A549 (cell line): ENCODE measurements at regions not wholly inside any gene's neighbourhood (a gene's known extent, or its start where the extent isn't known, plus 50 kb on each side); places are given as distances from the start of the nearest gene placed in this dataset.

Experiments
- ATAC-seq, 2 experiments: fragments of 200-7000 bp in 1 of 2; fragments of >200 bp in 1 of 2; cut with Nextera tagmentation in 1 of 2; cut with Tn5 transposase in 1 of 2; 3 replicates each; pipeline versions ENCODE4 v1.8.0 to v1.9.1; 2018 to 2020; ENCODE audit warnings: mild to moderate bottlenecking in 1 of 2, moderate library complexity in 1 of 2
- CTCF ChIA-PET: fragments of 300-600 bp; sonication (Branson Sonifier 250); formaldehyde crosslinking; extraction: SDS; loops from one replicate; lab custom pipeline; 2021; ENCODE audit warnings: antibody characterized with exemption, inconsistent platforms; lab: Yijun Ruan, JAX
- POLR2A ChIA-PET: fragments of 350-600 bp; formaldehyde crosslinking; extraction: SDS; loops from one replicate; lab custom pipeline; 2021; ENCODE audit warnings: antibody characterized with exemption, inconsistent platforms; lab: Yijun Ruan, JAX
- DNase-seq, 2 experiments: peaks; one replicate each; pipeline versions ENCODE4 v3.0.0 to v3.0.0-alpha.2; 2011 to 2016; ENCODE audit warnings: low read depth in 1 of 2, low spot score in 1 of 2
- FAIRE-seq: peaks from 2 replicates; lab custom pipeline; 2011; peaks lifted over from hg19 to GRCh38; lab: Jason Lieb, UNC
- H3K27ac ChIP-seq, 2 experiments: fragments of >200 bp; sonication (Bioruptor Twin); formaldehyde crosslinking; 3 replicates each; pipeline ENCODE4 v1.5.1; 2016 to 2017
- H3K4me1 ChIP-seq: fragments of >200 bp; sonication (Bioruptor Twin); formaldehyde crosslinking; 3 replicates; pipeline ENCODE4 v1.6.1; 2016
- H3K4me2 ChIP-seq: fragments of >200 bp; sonication (Bioruptor Twin); formaldehyde crosslinking; 3 replicates; pipeline ENCODE4 v1.6.1; 2016
- H3K4me3 ChIP-seq: fragments of >200 bp; sonication (Bioruptor Twin); formaldehyde crosslinking; 3 replicates; pipeline ENCODE4 v1.5.1; 2016
- H3K9me3 ChIP-seq: fragments of >200 bp; sonication (Bioruptor Twin); formaldehyde crosslinking; 3 replicates; pipeline ENCODE4 v1.6.1; 2016
- ATOH8 ChIP-seq: fragments of 250-450 bp; sonication (Bioruptor Pico); IDR thresholded peaks from 2 replicates; pipeline ENCODE4 v1.5.0; 2020; ENCODE audit warnings: low read depth, mild to moderate bottlenecking, moderate library complexity
- CHD2 ChIP-seq: fragments of 150-350 bp; IDR thresholded peaks from 2 replicates; pipeline ENCODE4 v1.6.1; 2014; ENCODE audit warnings: low read length; ENCODE audit not compliant: partially characterized antibody
- EHF ChIP-seq: fragments of 250-450 bp; sonication (Bioruptor Pico); IDR thresholded peaks from 2 replicates; pipeline ENCODE4 v1.5.0; 2020; ENCODE audit warnings: mild to moderate bottlenecking
- EHMT2 ChIP-seq: fragments of 200-600 bp; sonication (generic); IDR thresholded peaks from 2 replicates; pipeline ENCODE4 v1.6.1; 2016; ENCODE audit warnings: antibody characterized with exemption, low read depth, mild to moderate bottlenecking, moderate library complexity
- ESRRA ChIP-seq: fragments of 150-350 bp; IDR thresholded peaks from 2 replicates; pipeline ENCODE4 v1.6.1; 2014; ENCODE audit warnings: mild to moderate bottlenecking, low read length, borderline replicate concordance
- HMGXB4 ChIP-seq: fragments of 250-450 bp; sonication (Bioruptor Pico); IDR thresholded peaks from 2 replicates; pipeline ENCODE4 v1.5.0; 2021; ENCODE audit warnings: mild to moderate bottlenecking, moderate library complexity, borderline replicate concordance
- HOXB13 ChIP-seq: fragments of 250-450 bp; sonication (Bioruptor Pico); IDR thresholded peaks from 2 replicates; pipeline ENCODE4 v1.5.0; 2020; ENCODE audit warnings: low read depth, mild to moderate bottlenecking, moderate library complexity
- JUN ChIP-seq, 2 experiments: fragments of >200 bp; sonication (Bioruptor Twin); formaldehyde crosslinking; IDR thresholded peaks; 2 replicates in 1 of 2; 3 replicates in 1 of 2; pipeline ENCODE4 v1.6.1; 2016 to 2017
- KDM1A ChIP-seq: fragments of 200-600 bp; sonication (generic); IDR thresholded peaks from 2 replicates; pipeline ENCODE4 v1.6.1; 2016; ENCODE audit warnings: low read depth, mild to moderate bottlenecking
- NFE2L2 ChIP-seq: fragments of 150-350 bp; conservative IDR thresholded peaks from 2 replicates; pipeline ENCODE4 v1.6.1; 2014; ENCODE audit warnings: low read length
- NPAS2 ChIP-seq: fragments of 250-450 bp; sonication (Bioruptor Pico); IDR thresholded peaks from 2 replicates; pipeline ENCODE4 v1.8.0; 2022; ENCODE audit warnings: mild to moderate bottlenecking, moderate library complexity, borderline replicate concordance
- POLR2AphosphoS2 ChIP-seq: conservative IDR thresholded peaks from 2 replicates; pipeline ENCODE4 v1.6.1; 2012; ENCODE audit warnings: low read length, improper control_type of control experiment, inconsistent platforms
- RCOR1 ChIP-seq: fragments of 150-350 bp; IDR thresholded peaks from 2 replicates; pipeline ENCODE4 v1.6.1; 2014; ENCODE audit warnings: antibody characterized with exemption, low read length, low read depth
- RFX5 ChIP-seq: fragments of 450-650 bp; IDR thresholded peaks from 2 replicates; pipeline ENCODE4 v1.7.1; 2014; ENCODE audit warnings: antibody characterized with exemption, mild to moderate bottlenecking, moderate library complexity
- SREBF2 ChIP-seq: fragments of 450-650 bp; IDR thresholded peaks from 2 replicates; pipeline ENCODE4 v1.6.1; 2014; ENCODE audit warnings: mild to moderate bottlenecking, moderate library complexity
- ZSCAN20 ChIP-seq: fragments of 250-450 bp; sonication (Bioruptor Pico); IDR thresholded peaks from 2 replicates; pipeline ENCODE4 v1.8.0; 2022; ENCODE audit warnings: mild to moderate bottlenecking, moderate library complexity
- WGBS: methylation state at CpG from one replicate; pipeline ENCODE4 v1.1.6; 2017; ENCODE audit errors: missing lambda C conversion rate; 5-methylcytosine and 5-hydroxymethylcytosine counted together
- TF ChIP-seq, protein P1 (sequence below): IDR thresholded peaks from 2 replicates; pipeline ENCODE4 v1.6.1; 2012
- TF ChIP-seq, protein P2 (sequence below): fragments of >200 bp; sonication (Bioruptor Twin); formaldehyde crosslinking; IDR thresholded peaks from 2 replicates; pipeline ENCODE4 v1.6.1; 2016

DNA sequence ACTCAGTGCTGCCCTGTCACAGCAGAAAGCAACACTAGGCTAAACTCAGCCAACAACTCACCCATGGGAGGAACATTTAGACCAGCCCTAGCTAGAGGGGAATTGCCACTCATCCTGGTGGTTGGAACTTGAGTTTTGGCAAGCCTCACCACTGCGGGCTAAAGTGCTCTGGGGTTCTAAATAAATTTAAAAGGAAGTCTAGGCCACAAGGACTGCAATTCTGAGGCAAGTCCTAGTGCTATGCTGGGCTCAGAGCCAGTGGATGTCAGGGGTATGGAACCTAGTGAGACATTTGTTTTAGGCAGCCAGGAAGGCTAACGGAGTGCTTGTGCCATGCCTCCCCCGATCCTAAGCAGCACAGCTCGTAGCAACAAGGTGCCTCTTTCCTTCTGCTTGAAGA lies 78.0 kb downstream of the RGS13 start:
- Histone ChIP-seq H3K4me2 (no peak overlapping the region), H3K4me3 (no peak overlapping the region), H3K4me1 (no peaks in the 10 kb centered on the region), H3K27ac (no peak overlapping the region), H3K9me3 (no peaks in the 10 kb centered on the region)
- FAIRE-seq (no peak), ATAC-seq (no peak), DNase-seq (no peak)
- 79% methylated on average over 4 of the region's 4 CpGs for WGBS
- ChIA-PET CTCF (no interaction called here), POLR2A (no interaction called here)
- TF ChIP-seq KDM1A, result no peak

GRCh38 chr1:192724670-192725069 lies 84.2 kb upstream of the RGS2 start:
- Histone ChIP-seq H3K9me3 (no peaks in the 10 kb centered on the region; the same call in 2 of the 3 replicates), H3K4me3 (no peak overlapping the region), H3K4me1 (no peaks in the 10 kb centered on the region), H3K4me2 (peak overlapping the region; percentile 3), H3K27ac (no peak overlapping the region)
- no peak for DNase-seq
- 35% methylated on average over 4 of the region's 4 CpGs for WGBS
- no peak for FAIRE-seq
- 0 out of 6 replicates have a peak, but pooled peaks of 1 of the 2 experiments have one; percentile 30 for ATAC-seq
- CTCF ChIA-PET, result no interaction called here
- TF ChIP-seq, protein P1, sequence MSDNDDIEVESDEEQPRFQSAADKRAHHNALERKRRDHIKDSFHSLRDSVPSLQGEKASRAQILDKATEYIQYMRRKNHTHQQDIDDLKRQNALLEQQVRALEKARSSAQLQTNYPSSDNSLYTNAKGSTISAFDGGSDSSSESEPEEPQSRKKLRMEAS, result no peak
- TF ChIP-seq POLR2AphosphoS2, result no peak
- no peak for TF ChIP-seq EHMT2
- no peak for TF ChIP-seq RCOR1
- TF ChIP-seq ZSCAN20 (CRISPR knock-in tag), result no peak
- TF ChIP-seq, protein P2, sequence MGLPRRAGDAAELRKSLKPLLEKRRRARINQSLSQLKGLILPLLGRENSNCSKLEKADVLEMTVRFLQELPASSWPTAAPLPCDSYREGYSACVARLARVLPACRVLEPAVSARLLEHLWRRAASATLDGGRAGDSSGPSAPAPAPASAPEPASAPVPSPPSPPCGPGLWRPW, result no peak
- TF ChIP-seq EHF (CRISPR knock-in tag), result no peak
- TF ChIP-seq RFX5, result no peak
- TF ChIP-seq HMGXB4, result no peak
- TF ChIP-seq NFE2L2, result no peak
- POLR2A ChIA-PET, result no interaction called here

DNA sequence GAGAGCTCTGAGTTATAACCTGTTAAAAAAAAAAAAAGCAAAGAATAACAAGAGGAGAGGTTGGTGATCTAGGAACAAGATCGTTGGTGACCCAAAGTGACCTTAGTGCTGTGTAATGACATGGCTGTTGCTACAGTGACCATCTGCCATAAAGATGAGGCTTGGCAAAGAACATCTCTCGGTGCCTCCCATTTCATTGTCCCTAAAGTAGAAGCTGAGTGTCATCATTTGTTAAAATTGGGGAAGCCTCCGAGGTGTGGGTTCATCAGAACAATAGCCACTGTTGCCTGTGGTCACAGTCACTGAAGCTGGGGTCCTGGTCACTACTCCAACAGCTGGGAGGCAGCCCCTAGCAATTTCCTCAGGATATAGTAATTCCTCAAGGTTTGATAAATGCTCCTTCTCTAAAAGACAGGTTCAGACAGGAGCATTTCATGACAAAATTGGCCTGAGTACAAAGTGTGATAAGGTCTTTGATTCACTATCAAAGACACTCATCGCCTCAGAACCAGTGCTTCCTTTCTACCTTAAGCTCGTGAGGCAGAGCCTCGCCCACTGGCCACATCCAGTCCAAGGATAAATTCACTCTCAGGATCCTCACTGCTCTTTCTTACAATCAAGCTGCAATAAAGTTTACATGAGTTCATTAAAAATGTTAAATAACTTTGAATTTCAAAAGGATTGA lies 81.9 kb upstream of the RGS2 start:
- WGBS, result 83% methylated on average over 6 of the region's 6 CpGs
- Histone ChIP-seq H3K9me3 (no peaks in the 10 kb centered on the region), H3K27ac (no peak overlapping the region)
- TF ChIP-seq ZSCAN20 (CRISPR knock-in tag) (no peak), JUN (IDR thresholded peaks at IDR 0.05) (no peak), RFX5 (no peak), NPAS2 (no peak), EHMT2 (no peak), SREBF2 (no peak), ATOH8 (CRISPR knock-in tag) (no peak), HOXB13 (CRISPR knock-in tag) (no peak), CHD2 (no peak), ESRRA (no peak)
- TF ChIP-seq, all 56 proteins: peak for 0
- Histone ChIP-seq H3K4me2 (no peak overlapping the region), H3K4me1 (no peaks in the 10 kb centered on the region), H3K4me3 (no peak overlapping the region)
- ChIA-PET CTCF (interaction anchor here (1.0 kb wide), 1 partner anchor 91 kb away, joined by 3 read pairs; the partner anchor contains the start of gene RGS13), POLR2A (no interaction called here)
- no peak for DNase-seq
- FAIRE-seq, result no peak
- no peak for ATAC-seq
